AG09309 (cell line): ENCODE measurements at regions not wholly inside any gene's neighbourhood (a gene's known extent, or its start where the extent isn't known, plus 50 kb on each side); places are given as distances from the start of the nearest gene placed in this dataset.
A peak's percentile ranks its signal among the peaks of the same experiment; 100 is the strongest.

Source experiments
- DNase-seq: peaks from one replicate; pipeline ENCODE4 v3.0.0-alpha.2; 2010; ENCODE audit warnings: low read depth
- H3K4me3 ChIP-seq: 2 replicates; pipeline ENCODE4 v1.5.1; 2011; ENCODE audit warnings: mild to moderate bottlenecking, low read depth, low read length, moderate library complexity; ENCODE audit not compliant: control insufficient read depth
- TF ChIP-seq, protein P1 (sequence below): IDR thresholded peaks from 2 replicates; pipeline ENCODE4 v1.5.1; 2011; ENCODE audit warnings: mild to moderate bottlenecking, low read depth, low read length, inconsistent platforms; ENCODE audit not compliant: insufficient read depth, control insufficient read depth; ENCODE audit errors: missing control alignments

DNA sequence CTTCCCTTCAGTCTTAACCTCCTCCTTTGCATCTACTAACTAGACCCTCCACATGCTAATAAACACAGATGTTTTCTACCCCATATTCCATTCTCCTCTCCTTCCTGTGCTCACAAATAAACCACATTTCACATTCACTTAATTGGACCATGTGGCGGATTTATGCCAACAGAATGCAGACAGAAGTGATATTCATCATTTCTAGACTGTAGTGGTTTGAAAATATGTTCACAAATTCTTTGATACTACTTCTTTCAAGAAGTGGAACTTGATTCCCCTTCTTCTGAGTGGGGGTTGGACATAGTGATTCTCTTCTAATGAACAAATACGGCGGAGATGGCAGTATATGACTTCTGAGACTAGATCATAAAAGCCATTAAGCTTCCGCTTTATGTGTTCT lies 73.5 kb upstream of the SPTBN1 start:
- H3K4me3 ChIP-seq: no peak overlapping the region
- DNase-seq: no peak
- TF ChIP-seq, protein P1, sequence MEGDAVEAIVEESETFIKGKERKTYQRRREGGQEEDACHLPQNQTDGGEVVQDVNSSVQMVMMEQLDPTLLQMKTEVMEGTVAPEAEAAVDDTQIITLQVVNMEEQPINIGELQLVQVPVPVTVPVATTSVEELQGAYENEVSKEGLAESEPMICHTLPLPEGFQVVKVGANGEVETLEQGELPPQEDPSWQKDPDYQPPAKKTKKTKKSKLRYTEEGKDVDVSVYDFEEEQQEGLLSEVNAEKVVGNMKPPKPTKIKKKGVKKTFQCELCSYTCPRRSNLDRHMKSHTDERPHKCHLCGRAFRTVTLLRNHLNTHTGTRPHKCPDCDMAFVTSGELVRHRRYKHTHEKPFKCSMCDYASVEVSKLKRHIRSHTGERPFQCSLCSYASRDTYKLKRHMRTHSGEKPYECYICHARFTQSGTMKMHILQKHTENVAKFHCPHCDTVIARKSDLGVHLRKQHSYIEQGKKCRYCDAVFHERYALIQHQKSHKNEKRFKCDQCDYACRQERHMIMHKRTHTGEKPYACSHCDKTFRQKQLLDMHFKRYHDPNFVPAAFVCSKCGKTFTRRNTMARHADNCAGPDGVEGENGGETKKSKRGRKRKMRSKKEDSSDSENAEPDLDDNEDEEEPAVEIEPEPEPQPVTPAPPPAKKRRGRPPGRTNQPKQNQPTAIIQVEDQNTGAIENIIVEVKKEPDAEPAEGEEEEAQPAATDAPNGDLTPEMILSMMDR: no peak

- H3K4me3 ChIP-seq: no peak overlapping the region
- TF ChIP-seq, protein P1: no peak
- no peak for DNase-seq
Measured at GRCh38 chr2:54384301-54385203, 71.6 kb upstream of the SPTBN1 start.

- no peak overlapping the region for H3K4me3 ChIP-seq
- no peak for DNase-seq
- TF ChIP-seq, protein P1: no peak
Measured at GRCh38 chr2:54385271-54385670, 70.9 kb upstream of the SPTBN1 start.

DNA sequence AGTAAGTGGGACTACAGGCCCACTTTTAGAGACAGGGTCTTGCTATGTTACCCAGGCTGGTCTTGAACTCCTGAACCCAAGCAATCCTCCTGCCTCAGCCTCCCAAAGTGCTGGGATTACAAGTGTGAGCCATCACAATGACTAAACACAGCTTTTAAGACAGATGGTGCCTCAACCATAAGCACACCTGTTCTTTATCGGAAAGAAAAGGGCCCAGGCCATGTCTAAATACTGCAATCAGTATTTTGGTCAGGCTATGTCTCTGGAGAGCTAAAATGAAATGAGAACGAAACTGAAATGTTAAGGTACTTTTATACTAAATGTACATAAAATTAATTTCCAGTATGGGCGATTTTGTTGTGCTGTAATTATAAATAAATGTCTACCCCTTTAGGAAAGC lies 69.5 kb upstream of the SPTBN1 start:
- no peak for DNase-seq
- H3K4me3 ChIP-seq: no peak overlapping the region
- TF ChIP-seq, protein P1: no peak

- peak; percentile 35 for DNase-seq
Measured at GRCh38 chr2:54387059-54387991, 68.8 kb upstream of the SPTBN1 start.

DNA sequence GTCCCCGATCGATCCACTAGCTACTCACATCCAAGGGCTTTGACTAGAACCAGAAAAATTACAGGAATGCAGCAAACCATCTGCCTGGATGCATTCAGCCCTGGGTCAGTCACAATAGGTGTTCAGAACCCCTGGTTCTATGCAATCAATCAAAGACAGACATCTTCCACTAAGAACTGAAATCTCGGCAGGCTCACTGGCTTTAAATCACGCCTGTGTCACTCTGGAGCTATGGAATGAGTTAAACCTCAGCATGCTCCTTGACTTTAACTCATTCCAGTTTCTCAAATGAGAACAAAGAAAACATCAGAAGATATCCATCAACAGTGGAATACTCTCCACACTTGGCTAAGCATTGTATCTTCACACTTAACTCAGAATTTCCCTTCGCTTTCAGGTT lies 68.1 kb upstream of the SPTBN1 start:
- DNase-seq: no peak
- TF ChIP-seq, protein P1: no peak

More at GRCh38 chr2:54387059-54387991, 68.8 kb upstream of the SPTBN1 start:
- TF ChIP-seq, protein P1: no peak
- no peak overlapping the region for H3K4me3 ChIP-seq

More for the DNA sequence above, 68.1 kb upstream of the SPTBN1 start:
- H3K4me3 ChIP-seq: no peak overlapping the region
